Endodermal cell (in vitro differentiated cells): ENCODE measurements at regions not wholly inside any gene's neighbourhood (a gene's known extent, or its start where the extent isn't known, plus 50 kb on each side); places are given as distances from the start of the nearest gene placed in this dataset.

Experiments used
- DNase-seq: peaks from one replicate; pipeline ENCODE4 v3.0.0-alpha.2; 2017
- H3K27ac ChIP-seq: 2 replicates; pipeline ENCODE4 v1.5.1; 2013; ENCODE audit warnings: mild to moderate bottlenecking, low read depth, low read length, moderate library complexity
- H3K27me3 ChIP-seq: 2 replicates; pipeline ENCODE4 v1.6.1; 2013; ENCODE audit warnings: mild to moderate bottlenecking, low read length, moderate library complexity; ENCODE audit not compliant: insufficient read depth, control insufficient read depth, poor library complexity, severe bottlenecking
- H3K36me3 ChIP-seq: 2 replicates; pipeline ENCODE4 v1.7.0; 2013; ENCODE audit warnings: mild to moderate bottlenecking, low read length, moderate library complexity; ENCODE audit not compliant: control insufficient read depth, insufficient read depth
- H3K4me1 ChIP-seq: one replicate; pipeline ENCODE4 v1.7.0; 2013; ENCODE audit warnings: low read length; ENCODE audit not compliant: control insufficient read depth, insufficient read depth
- H3K4me3 ChIP-seq: 2 replicates; pipeline ENCODE4 v1.5.1; 2013; ENCODE audit warnings: mild to moderate bottlenecking, low read length, moderate library complexity
- H3K9ac ChIP-seq: 2 replicates; pipeline ENCODE4 v1.6.1; 2013; ENCODE audit warnings: mild to moderate bottlenecking, low read length, moderate library complexity; ENCODE audit not compliant: poor library complexity, severe bottlenecking; ENCODE audit errors: extremely low read depth
- H3K9me3 ChIP-seq: 2 replicates; pipeline ENCODE4 v1.6.1; 2013; ENCODE audit warnings: mild to moderate bottlenecking, low read length, moderate library complexity; ENCODE audit not compliant: control insufficient read depth
- H3K27ac Mint-ChIP-seq: 2 replicates; pipeline ENCODE4 v1.8.0; 2020; ENCODE audit warnings: mixed read lengths
- H3K27me3 Mint-ChIP-seq: 2 replicates; pipeline ENCODE4 v1.8.0; 2021; ENCODE audit warnings: mild to moderate bottlenecking, mixed read lengths; ENCODE audit not compliant: insufficient read depth
- H3K36me3 Mint-ChIP-seq: 2 replicates; pipeline ENCODE4 v1.8.0; 2020; ENCODE audit warnings: low read depth, mixed read lengths
- H3K4me1 Mint-ChIP-seq: 2 replicates; pipeline ENCODE4 v1.8.0; 2020; ENCODE audit warnings: mixed read lengths
- H3K4me3 Mint-ChIP-seq: 2 replicates; pipeline ENCODE4 v1.8.0; 2020; ENCODE audit warnings: mild to moderate bottlenecking, moderate library complexity, mixed read lengths
- H3K9me3 Mint-ChIP-seq: 2 replicates; pipeline ENCODE4 v1.8.0; 2020; ENCODE audit warnings: mild to moderate bottlenecking, mixed read lengths
- WGBS, 2 experiments: methylation state at CpG; one replicate each; pipeline versions ENCODE4 v1.1.5 to v1.1.7; 2013; ENCODE audit warnings: missing lambda C conversion rate in 2 of 2, mixed read lengths in 1 of 2; ENCODE audit not compliant: insufficient coverage in 1 of 2, insufficient read length in 1 of 2; 5-methylcytosine and 5-hydroxymethylcytosine counted together
- TF ChIP-seq, protein P1 (sequence below): fragments of 200-600 bp; sonication (generic); conservative IDR thresholded peaks from 2 replicates; pipeline ENCODE4 v1.5.0; 2021; ENCODE audit warnings: antibody characterized with exemption, mild to moderate bottlenecking

- no peaks in the 10 kb centered on the region for H3K9me3 ChIP-seq
- no peaks in the 10 kb centered on the region for H3K27me3 ChIP-seq
- no peaks in the 10 kb centered on the region for H3K4me1 ChIP-seq
- DNase-seq, result no peak
- 79 to 92% methylated on average over 2 to 6 of the region's 6 CpGs for WGBS, 2 experiments
- no peak overlapping the region for H3K27ac ChIP-seq
- no peak overlapping the region for H3K27ac Mint-ChIP-seq
- no peak overlapping the region for H3K9ac ChIP-seq
- no peaks in the 10 kb centered on the region for H3K4me1 Mint-ChIP-seq
- no peaks in the 10 kb centered on the region for H3K36me3 Mint-ChIP-seq
- no peak overlapping the region for H3K4me3 ChIP-seq
- H3K9me3 Mint-ChIP-seq, result no peaks in the 10 kb centered on the region
- H3K4me3 Mint-ChIP-seq, result no peak overlapping the region
- TF ChIP-seq, protein P1, sequence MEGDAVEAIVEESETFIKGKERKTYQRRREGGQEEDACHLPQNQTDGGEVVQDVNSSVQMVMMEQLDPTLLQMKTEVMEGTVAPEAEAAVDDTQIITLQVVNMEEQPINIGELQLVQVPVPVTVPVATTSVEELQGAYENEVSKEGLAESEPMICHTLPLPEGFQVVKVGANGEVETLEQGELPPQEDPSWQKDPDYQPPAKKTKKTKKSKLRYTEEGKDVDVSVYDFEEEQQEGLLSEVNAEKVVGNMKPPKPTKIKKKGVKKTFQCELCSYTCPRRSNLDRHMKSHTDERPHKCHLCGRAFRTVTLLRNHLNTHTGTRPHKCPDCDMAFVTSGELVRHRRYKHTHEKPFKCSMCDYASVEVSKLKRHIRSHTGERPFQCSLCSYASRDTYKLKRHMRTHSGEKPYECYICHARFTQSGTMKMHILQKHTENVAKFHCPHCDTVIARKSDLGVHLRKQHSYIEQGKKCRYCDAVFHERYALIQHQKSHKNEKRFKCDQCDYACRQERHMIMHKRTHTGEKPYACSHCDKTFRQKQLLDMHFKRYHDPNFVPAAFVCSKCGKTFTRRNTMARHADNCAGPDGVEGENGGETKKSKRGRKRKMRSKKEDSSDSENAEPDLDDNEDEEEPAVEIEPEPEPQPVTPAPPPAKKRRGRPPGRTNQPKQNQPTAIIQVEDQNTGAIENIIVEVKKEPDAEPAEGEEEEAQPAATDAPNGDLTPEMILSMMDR, result no peak
- H3K36me3 ChIP-seq, result no peaks in the 10 kb centered on the region
- H3K27me3 Mint-ChIP-seq, result no peaks in the 10 kb centered on the region
These were observed 184.7 kb upstream of the DLGAP1 start for GRCh38 chr18:4639628-4640310.

- H3K9ac ChIP-seq, result no peak overlapping the region
- H3K36me3 Mint-ChIP-seq, result no peaks in the 10 kb centered on the region
- H3K9me3 ChIP-seq, result no peaks in the 10 kb centered on the region
- no peak overlapping the region for H3K27ac ChIP-seq
- H3K27me3 Mint-ChIP-seq, result no peaks in the 10 kb centered on the region
- H3K4me1 ChIP-seq, result no peaks in the 10 kb centered on the region
- H3K27me3 ChIP-seq, result no peaks in the 10 kb centered on the region
- TF ChIP-seq, protein P1, result no peak
- 83 to 88% methylated on average over 6 of the region's 6 CpGs for WGBS, 2 experiments
- H3K9me3 Mint-ChIP-seq, result no peaks in the 10 kb centered on the region
- no peaks in the 10 kb centered on the region for H3K4me1 Mint-ChIP-seq
- no peak overlapping the region for H3K27ac Mint-ChIP-seq
- H3K36me3 ChIP-seq, result no peaks in the 10 kb centered on the region
- DNase-seq, result no peak
- no peak overlapping the region for H3K4me3 Mint-ChIP-seq
- H3K4me3 ChIP-seq, result no peak overlapping the region
These were observed 183.6 kb upstream of the DLGAP1 start for GRCh38 chr18:4638680-4639079.

DNA sequence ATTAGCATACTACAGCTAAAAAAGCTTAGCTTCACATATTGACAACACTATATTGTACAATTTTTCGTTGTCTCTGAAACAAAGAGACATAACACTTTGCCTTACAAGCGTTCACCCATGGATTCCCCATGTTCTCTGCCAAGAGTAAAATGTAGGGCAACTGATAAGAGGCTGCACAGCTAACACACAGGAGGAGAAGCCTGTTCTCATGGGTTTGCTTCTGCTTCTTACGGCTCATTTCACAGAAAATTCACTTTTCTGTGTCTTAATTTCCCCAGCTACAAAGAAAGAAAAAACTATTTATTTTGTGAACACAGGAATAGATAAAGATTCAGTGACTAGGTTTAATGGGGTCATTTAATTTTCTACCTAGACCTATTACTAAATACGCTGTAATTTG, 182.8 kb upstream of the DLGAP1 start:
- TF ChIP-seq, protein P1, result no peak
- H3K4me1 ChIP-seq, result no peaks in the 10 kb centered on the region
- Mint-ChIP-seq H3K4me3 (no peak overlapping the region), H3K27me3 (no peaks in the 10 kb centered on the region), H3K9me3 (no peaks in the 10 kb centered on the region), H3K27ac (no peak overlapping the region), H3K4me1 (no peaks in the 10 kb centered on the region), H3K36me3 (no peaks in the 10 kb centered on the region)
- H3K27me3 ChIP-seq, result no peaks in the 10 kb centered on the region
- no peaks in the 10 kb centered on the region for H3K9me3 ChIP-seq
- no peak overlapping the region for H3K27ac ChIP-seq
- H3K4me3 ChIP-seq, result no peak overlapping the region
- H3K9ac ChIP-seq, result no peak overlapping the region
- H3K36me3 ChIP-seq, result no peaks in the 10 kb centered on the region
- no peak for DNase-seq
- WGBS, 2 experiments, result 71 to 79% methylated on average over 2 to 4 of the region's 4 CpGs
